GM19239 (cell line): ENCODE measurements at regions not wholly inside any gene's neighbourhood (a gene's known extent, or its start where the extent isn't known, plus 50 kb on each side); places are given as distances from the start of the nearest gene placed in this dataset.
"Not testable (repeated sequence)": the region's sequence is repeated elsewhere in the genome, so short reads cannot be mapped to it uniquely, and the experiment has no call there.

Source experiments
- DNase-seq: peaks from one replicate; pipeline ENCODE4 v3.0.0; 2011; ENCODE audit warnings: low spot score; ENCODE audit not compliant: insufficient read length
- FAIRE-seq: peaks from 2 replicates; lab custom pipeline; 2011; peaks lifted over from hg19 to GRCh38; lab: Jason Lieb, UNC

GRCh38 chr4:178215763-178216162, 773.5 kb upstream of the AGA start:
- DNase-seq (no peak), FAIRE-seq (no peak)

GRCh38 chr4:178226421-178226820, 784.2 kb upstream of the AGA start:
- not testable (repeated sequence) for FAIRE-seq, DNase-seq

GRCh38 chr4:178233906-178234305, 791.7 kb upstream of the AGA start:
- FAIRE-seq (no peak), DNase-seq (no peak)

GRCh38 chr4:178240891-178241290, 798.7 kb upstream of the AGA start:
- DNase-seq (no peak), FAIRE-seq (no peak)

- no peak for FAIRE-seq
- DNase-seq, result no peak
These were observed 799.4 kb upstream of the AGA start for GRCh38 chr4:178241601-178242118.

GRCh38 chr4:178242655-178243054, 800.4 kb upstream of the AGA start:
- FAIRE-seq (no peak), DNase-seq (no peak)

- FAIRE-seq (no peak), DNase-seq (no peak)
These were observed 802.5 kb upstream of the AGA start for GRCh38 chr4:178244785-178245184.

GRCh38 chr4:178255172-178255571, 812.9 kb upstream of the AGA start:
- DNase-seq, result no peak

GRCh38 chr4:178258603-178259002, 816.4 kb upstream of the AGA start:
- DNase-seq, result no peak
- no peak for FAIRE-seq

More at GRCh38 chr4:178255172-178255571, 812.9 kb upstream of the AGA start:
- FAIRE-seq, result no peak

GRCh38 chr4:178259566-178259965, 817.3 kb upstream of the AGA start:
- FAIRE-seq, result no peak
- no peak for DNase-seq

- no peak for FAIRE-seq
- no peak for DNase-seq
These were observed 821.8 kb upstream of the AGA start for GRCh38 chr4:178264001-178264400.

GRCh38 chr4:178271386-178271785, 829.1 kb upstream of the AGA start:
- DNase-seq (no peak), FAIRE-seq (no peak)

- no peak for DNase-seq
- FAIRE-seq, result no peak
These were observed 830.9 kb upstream of the AGA start for GRCh38 chr4:178273168-178273567.

- no peak for FAIRE-seq
- DNase-seq, result no peak
These were observed 833.6 kb upstream of the AGA start for GRCh38 chr4:178275671-178276360.

GRCh38 chr4:178280362-178280761, 838.1 kb upstream of the AGA start:
- FAIRE-seq (no peak), DNase-seq (no peak)

- DNase-seq, result no peak
- FAIRE-seq, result no peak
These were observed 846.2 kb upstream of the AGA start for GRCh38 chr4:178288462-178288861.

GRCh38 chr4:178293601-178294000, 851.4 kb upstream of the AGA start:
- DNase-seq (no peak), FAIRE-seq (no peak)

GRCh38 chr4:178296669-178297068, 854.4 kb upstream of the AGA start:
- no peak for DNase-seq
- no peak for FAIRE-seq

GRCh38 chr4:178306565-178306964, 864.3 kb upstream of the AGA start:
- FAIRE-seq (no peak), DNase-seq (no peak)

GRCh38 chr4:178309890-178310289, 867.7 kb upstream of the AGA start:
- no peak for FAIRE-seq
- DNase-seq, result no peak

- DNase-seq (no peak), FAIRE-seq (no peak)
These were observed 869.8 kb upstream of the AGA start for GRCh38 chr4:178311997-178312396.

GRCh38 chr4:178314287-178314686, 872.0 kb upstream of the AGA start:
- no peak for DNase-seq
- FAIRE-seq, result no peak
